ENCODE measurements at regions not wholly inside any gene's neighbourhood (a gene's known extent, or its start where the extent isn't known, plus 50 kb on each side); places are given as distances from the start of the nearest gene placed in this dataset.

- TF ChIP-seq CTCF (IDR thresholded peaks at IDR 0.05; ENCODE audit: low read length) (no peak), EZH2phosphoT487 (IDR thresholded peaks at IDR 0.05; ENCODE audit: low read length) (no peak)
Measured at GRCh38 chr6:126153661-126154060, 167.3 kb downstream of the TRMT11 start.
